NCI-H2081 (cell line): ENCODE measurements at regions not wholly inside any gene's neighbourhood (a gene's known extent, or its start where the extent isn't known, plus 50 kb on each side); places are given as distances from the start of the nearest gene placed in this dataset.

Source experiments
- DNase-seq, 2 experiments: peaks; one replicate each; lab custom pipeline; 2025; lab: John Stamatoyannopoulos, UW

GRCh38 chr6:48057601-48058000 is 53.4 kb downstream of the PTCHD4 start:
- DNase-seq, result no peak

DNA sequence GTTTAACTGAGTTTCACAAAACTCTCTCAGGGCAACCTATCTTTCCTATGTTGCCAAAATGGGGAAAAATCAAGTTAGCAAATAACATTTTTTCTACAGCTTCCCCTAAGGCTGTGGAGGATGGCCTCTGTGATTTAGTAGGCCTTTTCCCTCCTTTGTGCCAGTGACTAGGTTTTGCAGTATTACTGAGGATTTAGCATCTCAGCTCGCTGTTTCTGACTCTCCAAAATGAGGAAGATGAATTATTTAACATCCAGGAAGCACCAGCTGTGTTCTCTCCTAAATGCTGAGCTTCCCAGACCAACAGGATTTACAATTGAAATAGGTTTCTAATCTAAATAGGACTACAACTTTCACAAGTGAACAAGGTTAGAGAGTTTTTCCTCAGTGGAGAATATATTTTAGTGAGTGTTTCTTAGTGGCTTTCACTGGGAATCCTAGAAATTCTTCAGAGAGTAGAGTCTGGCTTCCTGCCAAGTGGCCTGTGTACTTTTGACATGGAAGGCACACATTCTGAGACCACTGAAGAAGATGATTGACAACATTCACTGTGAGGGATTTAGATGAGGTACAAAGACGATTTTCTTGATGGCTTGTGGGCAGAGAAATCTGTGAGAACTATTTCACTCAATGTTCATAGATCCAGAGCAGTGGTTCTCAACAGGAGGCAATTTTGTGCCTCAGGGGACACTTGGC is 62.4 kb downstream of the PTCHD4 start:
- DNase-seq, result no peak

DNA sequence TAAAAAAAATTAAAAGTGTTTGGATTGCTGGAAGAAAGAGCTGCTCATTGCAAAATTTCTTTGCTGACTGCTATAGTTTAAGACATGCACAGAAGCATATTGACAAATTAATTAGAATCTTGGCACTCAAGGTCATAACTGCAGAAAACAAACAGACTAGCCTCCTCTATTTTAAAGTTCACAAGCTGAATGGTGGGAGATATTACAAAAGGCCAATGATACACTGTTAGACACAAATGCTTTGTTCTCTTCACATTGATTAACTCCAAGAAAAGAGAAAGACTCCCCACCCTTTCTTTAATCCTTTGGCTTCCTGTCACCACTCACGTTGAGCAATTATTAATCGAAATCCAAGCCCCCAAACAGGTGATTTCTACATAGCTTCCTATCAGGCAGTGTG is 69.1 kb downstream of the PTCHD4 start:
- DNase-seq, result no peak

DNA sequence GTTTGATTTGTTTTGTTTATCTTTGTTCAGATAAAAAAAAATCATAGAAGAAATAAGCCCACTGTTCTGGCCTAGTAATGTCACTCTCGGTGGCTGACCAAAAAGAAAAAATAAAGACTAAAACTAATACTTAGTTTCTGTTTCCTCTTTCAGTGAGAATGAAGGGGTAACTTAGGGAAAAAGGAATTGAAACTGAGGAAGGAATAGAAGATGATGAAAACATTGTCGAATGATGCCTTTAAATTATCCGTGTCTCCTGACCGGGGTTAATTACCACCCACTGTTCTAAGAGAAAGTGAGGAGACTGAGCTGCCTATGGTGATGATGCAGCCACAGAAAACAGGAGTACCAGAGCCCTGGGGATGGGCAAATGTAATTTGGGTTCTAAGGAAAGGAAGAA is 73.1 kb downstream of the PTCHD4 start:
- no peak for DNase-seq

DNA sequence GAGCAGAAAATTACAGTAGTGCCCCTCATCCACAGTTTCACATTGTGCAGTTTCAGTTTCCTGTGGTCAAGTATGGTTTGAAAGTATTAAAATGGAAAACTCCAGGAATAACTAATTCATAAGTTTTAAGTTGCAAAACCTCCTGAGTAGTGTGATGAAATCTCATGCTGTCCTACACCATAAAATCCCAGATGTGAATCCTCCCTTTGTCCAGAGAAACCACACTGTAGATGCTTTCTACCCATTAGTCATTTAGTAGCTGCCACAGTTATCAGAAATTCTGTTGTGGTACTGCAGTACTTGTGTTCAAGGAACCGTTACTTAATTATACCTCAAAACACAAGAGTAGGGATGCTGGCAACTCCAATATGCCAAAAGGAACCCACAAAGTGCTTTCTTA is 74.7 kb downstream of the PTCHD4 start:
- DNase-seq, result no peak

- DNase-seq, result no peak
Observed at GRCh38 chr6:48032151-48032550, 78.8 kb downstream of the PTCHD4 start.

GRCh38 chr6:48031711-48032110 is 79.3 kb downstream of the PTCHD4 start:
- DNase-seq, result no peak

DNA sequence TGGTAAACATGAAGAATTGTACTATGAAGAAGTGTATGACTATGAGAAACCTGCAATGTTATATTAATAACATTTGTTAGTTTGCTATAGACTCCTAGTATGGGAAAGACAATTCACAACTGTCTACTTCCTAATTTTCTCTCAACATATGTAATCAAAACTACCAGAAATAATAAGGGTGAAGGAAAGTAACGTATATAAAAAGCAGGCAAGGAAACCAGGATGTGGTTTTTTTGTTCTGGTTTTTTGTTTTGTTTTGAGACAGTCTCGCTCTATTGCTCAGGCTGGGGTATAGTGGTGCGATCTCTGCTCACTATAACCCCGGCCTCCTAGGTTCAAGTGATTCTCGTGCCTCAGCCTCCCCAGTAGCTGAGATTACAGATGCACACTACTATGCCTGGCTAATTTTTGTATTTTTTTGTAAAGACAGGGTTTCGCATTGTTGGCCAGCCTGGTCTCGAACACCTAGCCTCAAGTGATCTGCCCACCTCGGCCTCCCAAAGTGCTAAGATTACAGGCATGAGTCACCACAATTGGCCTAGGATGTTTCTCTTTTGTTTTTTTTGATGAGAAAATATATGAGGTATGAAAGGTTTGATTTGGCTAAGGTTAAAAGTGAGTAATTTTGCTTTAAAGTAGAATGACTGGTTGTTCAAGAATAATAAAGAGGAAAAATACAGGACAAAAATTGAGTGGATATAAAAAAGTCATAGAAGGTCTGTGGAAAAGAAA is 83.1 kb downstream of the PTCHD4 start:
- DNase-seq, result no peak

GRCh38 chr6:48024956-48025355 is 86.0 kb downstream of the PTCHD4 start:
- no peak for DNase-seq

DNA sequence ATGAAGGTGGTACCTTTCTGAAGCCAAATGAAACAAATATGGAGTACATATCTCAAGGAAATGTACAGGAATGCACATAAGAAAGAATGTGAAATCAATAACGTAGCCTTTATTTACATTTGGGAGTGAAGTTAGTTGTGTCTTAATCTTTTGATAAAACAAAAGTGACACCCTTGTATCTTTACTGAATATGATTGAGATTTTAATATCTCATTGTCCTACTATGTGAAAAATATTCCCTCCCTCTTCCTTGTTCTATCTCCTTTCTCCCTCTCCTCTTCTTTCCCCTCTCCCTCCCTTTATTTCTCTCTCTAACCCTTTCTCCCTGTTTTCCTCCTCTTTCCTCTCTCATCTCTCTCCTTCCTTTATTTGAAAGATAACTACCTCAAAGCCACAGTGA is 89.1 kb downstream of the PTCHD4 start:
- no peak for DNase-seq

GRCh38 chr6:48016020-48016755 is 94.8 kb downstream of the PTCHD4 start:
- no peak for DNase-seq

DNA sequence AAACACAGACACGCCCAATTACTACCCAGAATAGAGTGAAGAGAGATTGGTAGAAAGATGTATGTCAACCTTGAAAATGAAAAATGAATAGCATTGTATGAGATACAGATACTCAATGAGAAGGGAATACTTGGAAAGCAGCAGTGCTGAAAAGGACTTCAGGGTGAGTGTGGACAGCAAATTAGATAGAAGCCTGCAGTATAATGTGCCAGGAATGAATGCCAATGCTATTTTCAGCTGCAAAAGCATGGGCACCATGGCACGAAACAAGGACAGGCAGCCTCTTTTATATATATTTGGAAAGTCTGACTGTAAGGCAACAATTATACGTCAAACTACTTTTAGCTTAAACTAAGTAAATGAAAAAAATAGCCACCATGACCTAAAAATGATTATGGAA is 118.2 kb downstream of the PTCHD4 start:
- DNase-seq, result no peak

DNA sequence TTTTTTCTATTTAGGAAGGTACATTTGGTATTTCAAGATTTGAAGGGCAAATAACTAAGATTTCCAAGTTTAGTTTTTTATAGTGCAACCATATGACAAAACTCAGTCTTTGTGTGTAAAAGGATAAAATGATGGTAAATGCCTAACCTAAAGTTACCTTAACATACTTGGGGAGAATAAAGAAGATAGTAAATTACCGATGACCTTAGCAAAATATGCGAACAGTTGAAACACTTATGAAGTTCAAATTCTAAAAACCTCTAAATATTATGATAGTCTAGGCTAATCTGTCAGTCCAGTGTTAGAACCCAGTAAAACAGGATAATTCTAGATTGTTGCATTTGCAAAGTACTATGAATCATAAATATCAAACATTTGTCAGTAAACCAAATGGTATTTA is 127.5 kb downstream of the PTCHD4 start:
- DNase-seq, result no peak

- DNase-seq, result no peak
Observed at GRCh38 chr6:47977314-47977713, 133.7 kb downstream of the PTCHD4 start.

- no peak for DNase-seq
Observed at GRCh38 chr6:47974106-47974505, 136.9 kb downstream of the PTCHD4 start.

DNA sequence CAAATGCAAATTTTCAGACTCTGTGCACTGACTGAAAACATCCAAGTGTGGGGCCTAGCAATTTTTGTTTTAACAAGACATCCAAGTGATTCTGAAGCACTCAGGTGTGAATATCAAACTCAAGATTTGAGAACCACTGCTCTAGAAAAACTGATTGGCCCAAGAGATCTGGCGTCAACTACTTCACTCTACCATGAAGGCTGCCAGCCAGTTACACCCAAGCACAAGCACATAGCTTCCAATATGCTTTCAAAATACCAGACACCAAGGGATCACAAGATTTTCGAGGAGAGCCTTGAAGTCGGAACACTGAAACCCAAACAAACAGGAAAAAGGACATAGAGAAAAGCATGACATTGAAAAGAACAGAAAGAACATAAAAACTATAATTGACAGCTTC is 140.2 kb downstream of the PTCHD4 start:
- DNase-seq, result no peak

- no peak for DNase-seq
Observed at GRCh38 chr6:47967843-47968242, 143.2 kb downstream of the PTCHD4 start.

DNA sequence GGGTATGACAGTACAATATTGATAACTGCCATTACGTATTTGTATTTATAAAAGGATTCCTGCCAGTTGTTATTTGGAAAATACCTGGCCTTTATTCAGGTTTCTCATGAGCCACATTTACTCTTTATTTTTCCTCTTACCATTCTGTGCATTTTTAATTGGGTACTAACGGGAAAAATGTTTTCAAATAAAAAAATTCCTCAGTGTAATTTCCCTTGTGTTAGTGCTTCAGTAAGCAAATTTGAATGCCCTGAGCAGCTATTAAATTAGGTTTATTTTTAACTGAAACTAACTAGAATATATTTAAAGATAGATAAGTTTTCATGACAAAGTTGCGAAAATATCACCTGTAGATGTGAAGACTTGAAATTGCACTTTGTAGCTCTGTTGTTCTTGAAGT is 146.0 kb downstream of the PTCHD4 start:
- DNase-seq, result no peak

GRCh38 chr6:47952640-47953039 is 158.4 kb downstream of the PTCHD4 start:
- DNase-seq, result no peak

GRCh38 chr6:47944846-47945245 is 163.0 kb downstream of the OPN5 start:
- no peak for DNase-seq

- DNase-seq, result no peak
Observed at GRCh38 chr6:47938405-47938804, 156.6 kb downstream of the OPN5 start.

DNA sequence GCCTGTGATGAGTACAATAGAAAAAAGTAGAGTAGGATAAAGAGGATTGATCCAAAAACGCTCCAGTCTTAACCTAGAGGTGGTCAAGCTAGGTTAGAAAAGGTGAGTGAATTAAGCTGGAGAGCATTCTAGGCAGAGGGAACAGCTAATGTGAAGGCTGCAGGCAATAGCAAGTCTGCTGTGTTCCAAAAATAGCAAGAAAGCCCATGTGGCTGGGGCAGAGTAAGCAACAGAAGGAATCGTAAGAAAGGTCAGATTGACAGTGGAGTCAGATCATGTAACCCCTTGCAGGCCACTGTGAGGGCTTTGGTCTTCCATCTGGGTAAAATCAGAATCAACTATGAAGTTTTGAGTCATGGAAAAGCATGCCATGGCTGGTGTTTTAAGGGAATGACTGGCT is 155.0 kb downstream of the OPN5 start:
- no peak for DNase-seq

DNA sequence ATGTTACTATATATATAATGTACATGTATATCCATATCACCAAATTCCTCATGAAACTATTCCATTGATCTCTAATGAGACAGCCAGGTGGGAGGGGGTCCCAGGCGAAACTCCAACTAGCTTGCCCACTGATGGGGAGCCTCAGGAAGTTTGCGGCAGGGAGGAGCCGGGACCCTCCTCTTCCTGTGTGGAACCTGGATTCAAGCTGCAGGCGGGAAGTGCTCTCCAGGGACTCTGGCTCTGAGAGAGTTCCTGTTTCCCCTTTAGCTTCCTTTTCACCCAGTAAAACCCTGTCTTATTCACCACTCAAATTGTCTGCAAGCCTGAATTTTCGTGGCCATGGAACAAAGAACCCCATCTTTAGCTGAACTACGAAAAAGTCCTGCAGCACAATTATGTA is 152.2 kb downstream of the OPN5 start:
- DNase-seq, result no peak
